ENCODE measurements at regions not wholly inside any gene's neighbourhood (a gene's known extent, or its start where the extent isn't known, plus 50 kb on each side); places are given as distances from the start of the nearest gene placed in this dataset.

DNA sequence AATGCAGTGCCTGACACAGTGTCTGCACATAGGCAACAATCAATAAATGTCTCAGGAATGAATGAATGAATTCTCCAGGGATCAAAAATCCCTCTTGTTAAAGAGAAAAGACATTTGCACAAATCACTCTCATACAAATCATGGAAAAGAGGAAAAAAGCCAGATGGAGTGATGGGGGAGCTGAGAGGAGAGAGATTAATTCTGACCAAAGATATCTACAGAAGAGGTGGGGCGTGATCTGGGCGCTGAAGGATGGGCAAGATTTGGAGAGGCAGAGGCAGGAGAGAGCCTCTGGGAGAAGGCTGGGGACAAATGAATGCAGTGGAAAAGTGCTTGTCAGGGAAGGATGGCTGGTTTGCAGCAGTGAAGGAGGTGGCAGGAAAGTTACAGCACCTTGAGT lies 142.9 kb upstream of the BACH2 start:
- Histone ChIP-seq H3K4me2 (ENCODE audit: low read depth, low read length, poor library complexity, severe bottlenecking) (no peak overlapping the region), H3K9ac (ENCODE audit: low read depth, low read length, poor library complexity, severe bottlenecking) (no peak overlapping the region), H3K9me2 (replicated peaks; ENCODE audit: low read depth, low read length) (no peaks in the 10 kb centered on the region), H3K9me3 (ENCODE audit: insufficient read depth, low read depth, low read length) (no peaks in the 10 kb centered on the region; the same call in 1 of the 2 replicates), H3K4me1 (ENCODE audit: insufficient read depth, low read length, poor library complexity, severe bottlenecking) (peaks cover 36% of the 10 kb centered on the region), H3K4me3 (ENCODE audit: low read length, poor library complexity, severe bottlenecking) (no peak overlapping the region), H3K79me2 (ENCODE audit: insufficient read depth, low read length) (no peaks in the 10 kb centered on the region), H3F3A (ENCODE audit: low read depth) (no peaks in the 10 kb centered on the region), H3K36me3 (ENCODE audit: insufficient read depth, low read length) (no peaks in the 10 kb centered on the region), H3K27me3 (ENCODE audit: insufficient read depth, low read length, poor library complexity, severe bottlenecking) (no peaks in the 10 kb centered on the region), H2AFZ (ENCODE audit: low read length) (no peak overlapping the region), H4K20me1 (ENCODE audit: insufficient read depth, low read length, poor library complexity, severe bottlenecking) (no peaks in the 10 kb centered on the region)
- TF ChIP-seq EZH2phosphoT487 (IDR thresholded peaks at IDR 0.05; ENCODE audit: borderline replicate concordance), result no peak
- TF ChIP-seq, protein P1, sequence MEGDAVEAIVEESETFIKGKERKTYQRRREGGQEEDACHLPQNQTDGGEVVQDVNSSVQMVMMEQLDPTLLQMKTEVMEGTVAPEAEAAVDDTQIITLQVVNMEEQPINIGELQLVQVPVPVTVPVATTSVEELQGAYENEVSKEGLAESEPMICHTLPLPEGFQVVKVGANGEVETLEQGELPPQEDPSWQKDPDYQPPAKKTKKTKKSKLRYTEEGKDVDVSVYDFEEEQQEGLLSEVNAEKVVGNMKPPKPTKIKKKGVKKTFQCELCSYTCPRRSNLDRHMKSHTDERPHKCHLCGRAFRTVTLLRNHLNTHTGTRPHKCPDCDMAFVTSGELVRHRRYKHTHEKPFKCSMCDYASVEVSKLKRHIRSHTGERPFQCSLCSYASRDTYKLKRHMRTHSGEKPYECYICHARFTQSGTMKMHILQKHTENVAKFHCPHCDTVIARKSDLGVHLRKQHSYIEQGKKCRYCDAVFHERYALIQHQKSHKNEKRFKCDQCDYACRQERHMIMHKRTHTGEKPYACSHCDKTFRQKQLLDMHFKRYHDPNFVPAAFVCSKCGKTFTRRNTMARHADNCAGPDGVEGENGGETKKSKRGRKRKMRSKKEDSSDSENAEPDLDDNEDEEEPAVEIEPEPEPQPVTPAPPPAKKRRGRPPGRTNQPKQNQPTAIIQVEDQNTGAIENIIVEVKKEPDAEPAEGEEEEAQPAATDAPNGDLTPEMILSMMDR (conservative IDR thresholded peaks at IDR 0.05; ENCODE audit: low read length), result no peak

- Histone ChIP-seq H4K20me1 (ENCODE audit: insufficient read depth, low read length, poor library complexity, severe bottlenecking) (no peaks in the 10 kb centered on the region), H3K4me1 (ENCODE audit: insufficient read depth, low read length, poor library complexity, severe bottlenecking) (peaks cover 33% of the 10 kb centered on the region), H3K9me2 (replicated peaks; ENCODE audit: low read depth, low read length) (no peaks in the 10 kb centered on the region), H3F3A (ENCODE audit: low read depth) (no peaks in the 10 kb centered on the region), H2AFZ (ENCODE audit: low read length) (no peak overlapping the region), H3K79me2 (ENCODE audit: insufficient read depth, low read length) (no peaks in the 10 kb centered on the region), H3K9ac (ENCODE audit: low read depth, low read length, poor library complexity, severe bottlenecking) (no peak overlapping the region), H3K4me3 (ENCODE audit: low read length, poor library complexity, severe bottlenecking) (no peak overlapping the region), H3K9me3 (ENCODE audit: insufficient read depth, low read depth, low read length) (peaks cover 15% of the 10 kb centered on the region; the same call in 1 of the 2 replicates), H3K36me3 (ENCODE audit: insufficient read depth, low read length) (no peaks in the 10 kb centered on the region), H3K27me3 (ENCODE audit: insufficient read depth, low read length, poor library complexity, severe bottlenecking) (no peaks in the 10 kb centered on the region), H3K4me2 (ENCODE audit: low read depth, low read length, poor library complexity, severe bottlenecking) (no peak overlapping the region)
- TF ChIP-seq, protein P1 (conservative IDR thresholded peaks at IDR 0.05; ENCODE audit: low read length), result no peak
- no peak for TF ChIP-seq EZH2phosphoT487 (IDR thresholded peaks at IDR 0.05; ENCODE audit: borderline replicate concordance)
Observed at GRCh38 chr6:90436403-90436802, 139.8 kb upstream of the BACH2 start.

- Histone ChIP-seq H3K27me3 (ENCODE audit: insufficient read depth, low read length, poor library complexity, severe bottlenecking) (no peaks in the 10 kb centered on the region), H3K4me2 (ENCODE audit: low read depth, low read length, poor library complexity, severe bottlenecking) (peak overlapping the region; percentile 9), H3K9ac (ENCODE audit: low read depth, low read length, poor library complexity, severe bottlenecking) (no peak overlapping the region), H2AFZ (ENCODE audit: low read length) (no peak overlapping the region), H4K20me1 (ENCODE audit: insufficient read depth, low read length, poor library complexity, severe bottlenecking) (no peaks in the 10 kb centered on the region), H3K9me2 (replicated peaks; ENCODE audit: low read depth, low read length) (no peaks in the 10 kb centered on the region), H3F3A (ENCODE audit: low read depth) (no peaks in the 10 kb centered on the region), H3K4me1 (ENCODE audit: insufficient read depth, low read length, poor library complexity, severe bottlenecking) (peaks cover 27% of the 10 kb centered on the region), H3K36me3 (ENCODE audit: insufficient read depth, low read length) (no peaks in the 10 kb centered on the region), H3K9me3 (ENCODE audit: insufficient read depth, low read depth, low read length) (peaks cover 15% of the 10 kb centered on the region; the same call in 1 of the 2 replicates), H3K79me2 (ENCODE audit: insufficient read depth, low read length) (no peaks in the 10 kb centered on the region), H3K4me3 (ENCODE audit: low read length, poor library complexity, severe bottlenecking) (no peak overlapping the region)
- TF ChIP-seq EZH2phosphoT487 (IDR thresholded peaks at IDR 0.05; ENCODE audit: borderline replicate concordance), result no peak
- TF ChIP-seq, protein P1 (conservative IDR thresholded peaks at IDR 0.05; ENCODE audit: low read length), result no peak
Observed at GRCh38 chr6:90435207-90435899, 138.7 kb upstream of the BACH2 start.
